ENCODE measurements at regions not wholly inside any gene's neighbourhood (a gene's known extent, or its start where the extent isn't known, plus 50 kb on each side); places are given as distances from the start of the nearest gene placed in this dataset.

- no peak overlapping the region for H3K4me3 ChIP-seq (replicated peaks in 1 of 3)
- no peaks in the 10 kb centered on the region for H3K9me3 ChIP-seq
- no peaks in the 10 kb centered on the region for H3K4me1 ChIP-seq
- intact Hi-C loops (cut with DNase I) = no loop called here
- no peak overlapping the region for H3K27ac ChIP-seq
- no peaks in the 10 kb centered on the region for H3K27me3 ChIP-seq
- WGBS, 2 donors = 82% methylated on average over 9 to 11 of the region's 11 CpGs
- no peak for DNase-seq
- no peak for TF ChIP-seq POLR2A (IDR thresholded peaks at IDR 0.05)
- TF ChIP-seq, protein P1, sequence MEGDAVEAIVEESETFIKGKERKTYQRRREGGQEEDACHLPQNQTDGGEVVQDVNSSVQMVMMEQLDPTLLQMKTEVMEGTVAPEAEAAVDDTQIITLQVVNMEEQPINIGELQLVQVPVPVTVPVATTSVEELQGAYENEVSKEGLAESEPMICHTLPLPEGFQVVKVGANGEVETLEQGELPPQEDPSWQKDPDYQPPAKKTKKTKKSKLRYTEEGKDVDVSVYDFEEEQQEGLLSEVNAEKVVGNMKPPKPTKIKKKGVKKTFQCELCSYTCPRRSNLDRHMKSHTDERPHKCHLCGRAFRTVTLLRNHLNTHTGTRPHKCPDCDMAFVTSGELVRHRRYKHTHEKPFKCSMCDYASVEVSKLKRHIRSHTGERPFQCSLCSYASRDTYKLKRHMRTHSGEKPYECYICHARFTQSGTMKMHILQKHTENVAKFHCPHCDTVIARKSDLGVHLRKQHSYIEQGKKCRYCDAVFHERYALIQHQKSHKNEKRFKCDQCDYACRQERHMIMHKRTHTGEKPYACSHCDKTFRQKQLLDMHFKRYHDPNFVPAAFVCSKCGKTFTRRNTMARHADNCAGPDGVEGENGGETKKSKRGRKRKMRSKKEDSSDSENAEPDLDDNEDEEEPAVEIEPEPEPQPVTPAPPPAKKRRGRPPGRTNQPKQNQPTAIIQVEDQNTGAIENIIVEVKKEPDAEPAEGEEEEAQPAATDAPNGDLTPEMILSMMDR (IDR thresholded peaks at IDR 0.05) = no peak
- H3K36me3 ChIP-seq = no peaks in the 10 kb centered on the region
These were observed 205.9 kb upstream of the PPP2R2D start for GRCh38 chr10:131694781-131695495.

DNA sequence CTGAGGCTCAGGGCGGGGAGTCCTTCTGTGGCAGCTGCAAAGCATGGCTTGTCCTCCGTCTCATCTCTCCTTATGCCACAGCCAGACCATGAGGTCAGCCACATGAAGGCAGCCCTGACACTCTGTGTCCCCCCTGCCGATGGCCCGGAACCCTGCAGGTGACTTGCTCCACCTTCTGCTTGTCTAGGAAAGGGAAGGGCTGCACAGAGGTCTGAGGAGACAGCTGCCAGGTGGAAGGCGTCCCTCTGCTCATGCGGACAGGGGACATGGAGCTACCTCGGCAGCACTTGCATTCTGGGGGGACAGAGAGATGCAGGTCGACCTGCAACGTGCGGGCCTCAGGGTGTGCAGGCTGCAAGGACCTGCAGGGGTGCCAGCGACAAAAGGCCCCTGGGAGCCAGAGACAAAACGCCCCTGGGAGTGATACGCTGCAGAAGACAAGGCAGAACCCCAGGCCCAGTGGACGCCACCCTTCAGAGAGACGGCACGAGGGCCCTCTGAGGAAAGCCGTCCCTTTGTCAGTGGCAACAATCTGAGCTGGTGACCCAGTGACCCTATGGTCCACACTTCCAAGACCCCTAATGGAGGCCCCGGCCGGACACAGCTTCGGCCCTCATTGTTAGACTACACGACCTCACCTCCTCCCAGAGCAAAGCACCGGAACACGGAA is 205.2 kb upstream of the PPP2R2D start:
- Histone ChIP-seq H3K4me1 (no peaks in the 10 kb centered on the region), H3K4me3 (replicated peaks in 1 of 3) (no peak overlapping the region), H3K27me3 (no peaks in the 10 kb centered on the region), H3K27ac (no peak overlapping the region), H3K36me3 (no peaks in the 10 kb centered on the region), H3K9me3 (no peaks in the 10 kb centered on the region)
- DNase-seq = no peak
- no peak for TF ChIP-seq POLR2A (IDR thresholded peaks at IDR 0.05)
- TF ChIP-seq, protein P1 (IDR thresholded peaks at IDR 0.05) = no peak
- 79 to 81% methylated on average over 17 to 23 of the region's 23 CpGs for WGBS, 2 donors
- intact Hi-C loops (cut with DNase I) = no loop called here

GRCh38 chr10:131697476-131698128 is 203.2 kb upstream of the PPP2R2D start:
- no peak for TF ChIP-seq POLR2A (IDR thresholded peaks at IDR 0.05)
- TF ChIP-seq, protein P1 (IDR thresholded peaks at IDR 0.05) = no peak
- H3K4me1 ChIP-seq = no peaks in the 10 kb centered on the region
- no peak for DNase-seq
- H3K4me3 ChIP-seq (replicated peaks in 1 of 3) = no peak overlapping the region
- WGBS, 2 donors = 81 to 85% methylated on average over 21 of the region's 21 CpGs
- no peaks in the 10 kb centered on the region for H3K27me3 ChIP-seq
- no peaks in the 10 kb centered on the region for H3K36me3 ChIP-seq
- H3K27ac ChIP-seq = no peak overlapping the region
- no peaks in the 10 kb centered on the region for H3K9me3 ChIP-seq
- intact Hi-C loops (cut with DNase I) = no loop called here

- WGBS, 2 donors = 72 to 82% methylated on average over 10 of the region's 10 CpGs
- Histone ChIP-seq H3K4me3 (replicated peaks in 1 of 3) (no peak overlapping the region), H3K36me3 (no peaks in the 10 kb centered on the region), H3K27me3 (no peaks in the 10 kb centered on the region), H3K9me3 (no peaks in the 10 kb centered on the region), H3K27ac (no peak overlapping the region), H3K4me1 (no peaks in the 10 kb centered on the region)
- no peak for TF ChIP-seq POLR2A (IDR thresholded peaks at IDR 0.05)
- TF ChIP-seq, protein P1 (IDR thresholded peaks at IDR 0.05) = no peak
- DNase-seq = no peak
- intact Hi-C loops (cut with DNase I) = no loop called here
These were observed 202.6 kb upstream of the PPP2R2D start for GRCh38 chr10:131698232-131698631.

- 76 to 81% methylated on average over 12 of the region's 12 CpGs for WGBS, 2 donors
- no peak overlapping the region for H3K4me3 ChIP-seq (replicated peaks in 1 of 3)
- no peak for DNase-seq
- no peaks in the 10 kb centered on the region for H3K36me3 ChIP-seq
- H3K9me3 ChIP-seq = no peaks in the 10 kb centered on the region
- intact Hi-C loops (cut with DNase I) = no loop called here
- H3K27ac ChIP-seq = no peak overlapping the region
- H3K4me1 ChIP-seq = no peaks in the 10 kb centered on the region
- TF ChIP-seq, protein P1 (IDR thresholded peaks at IDR 0.05) = no peak
- TF ChIP-seq POLR2A (IDR thresholded peaks at IDR 0.05) = no peak
- no peaks in the 10 kb centered on the region for H3K27me3 ChIP-seq
These were observed 201.8 kb upstream of the PPP2R2D start for GRCh38 chr10:131698986-131699385.

Measured in thyroid gland (tissue), 4 donors.